Midbrain (tissue), 1 donor: ENCODE measurements at regions not wholly inside any gene's neighbourhood (a gene's known extent, or its start where the extent isn't known, plus 50 kb on each side); places are given as distances from the start of the nearest gene placed in this dataset.

Experiments
- DNase-seq: peaks from one replicate; lab custom pipeline; 2025; lab: John Stamatoyannopoulos, UW

GRCh38 chr5:69032009-69032408, 61.8 kb upstream of the SLC30A5 start:
- no peak for DNase-seq

GRCh38 chr5:69033690-69034089, 60.1 kb upstream of the SLC30A5 start:
- DNase-seq: no peak

- DNase-seq: no peak
These were observed 58.9 kb upstream of the SLC30A5 start for GRCh38 chr5:69034898-69035297.

- no peak for DNase-seq
These were observed 58.1 kb upstream of the SLC30A5 start for GRCh38 chr5:69035665-69036064.

- DNase-seq: no peak
These were observed 55.3 kb upstream of the SLC30A5 start for GRCh38 chr5:69038539-69038938.

GRCh38 chr5:69039829-69040228, 54.0 kb upstream of the SLC30A5 start:
- no peak for DNase-seq

- DNase-seq: no peak
These were observed 51.3 kb upstream of the SLC30A5 start for GRCh38 chr5:69042500-69042899.

- peak; percentile 91 for DNase-seq
These were observed 50.7 kb upstream of the SLC30A5 start for GRCh38 chr5:69042915-69043654.

- no peak for DNase-seq
These were observed 50.2 kb upstream of the SLC30A5 start for GRCh38 chr5:69043655-69043996.
